T47D (cell line): ENCODE measurements at regions not wholly inside any gene's neighbourhood (a gene's known extent, or its start where the extent isn't known, plus 50 kb on each side); places are given as distances from the start of the nearest gene placed in this dataset.

ENCODE experiments used
- DNase-seq, 2 experiments: peaks; one replicate each; pipeline versions ENCODE4 v3.0.0 to v3.0.0-alpha.2; 2011 to 2012; ENCODE audit warnings: low read depth in 1 of 2, low spot score in 1 of 2
- JUND ChIP-seq: IDR thresholded peaks from 2 replicates; pipeline ENCODE4 v1.6.1; 2012; ENCODE audit warnings: low read depth
- in situ Hi-C: cut with HindIII; loops from 2 replicates; pipeline ENCODE4 v1.10.0; 2016; ENCODE audit warnings: low sequenced_read_pairs, low pct_unique_long_range_greater_than_20kb

DNA sequence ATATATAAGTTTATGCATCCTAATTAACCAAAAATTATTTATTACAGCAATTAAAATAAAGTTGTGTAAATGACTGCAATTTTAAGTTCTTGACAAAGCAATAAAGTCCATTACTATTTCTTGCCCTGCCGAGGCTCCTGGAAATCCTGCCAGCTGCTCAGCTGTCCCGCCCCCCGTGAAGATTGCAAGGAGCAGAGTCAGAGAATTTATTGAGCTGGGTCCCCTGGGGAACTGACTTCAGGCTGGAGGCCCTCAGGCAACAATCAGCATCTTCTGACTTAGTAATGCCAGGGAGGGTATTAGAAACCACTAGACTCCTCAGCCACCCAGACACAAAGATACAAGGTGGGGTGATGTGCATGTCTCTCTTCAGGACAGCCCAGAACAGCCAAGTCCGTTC lies 92.3 kb downstream of the EDN3 start:
- in situ Hi-C loops: no loop called here

DNA sequence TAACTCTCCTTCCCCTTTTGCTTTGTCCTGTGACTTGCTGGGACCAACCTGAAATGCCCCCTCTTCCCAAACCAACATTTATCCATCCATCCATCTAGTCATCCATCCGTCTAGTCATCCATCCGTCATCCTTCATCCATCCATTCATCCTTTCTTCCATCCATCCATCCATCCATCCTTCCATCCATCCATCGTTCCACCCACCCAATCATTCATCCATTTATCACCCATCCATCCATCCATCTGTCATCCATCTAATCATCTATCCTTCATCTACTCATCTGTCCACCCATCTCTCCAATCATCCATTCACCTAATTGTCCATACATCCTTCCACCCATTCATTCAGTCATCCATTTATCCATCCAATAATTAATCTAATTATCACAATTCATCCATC lies 92.7 kb downstream of the EDN3 start:
- in situ Hi-C loops: no loop called here
- no peak for DNase-seq

More for the DNA sequence above, 92.3 kb downstream of the EDN3 start:
- no peak for TF ChIP-seq JUND
- DNase-seq: no peak

DNA sequence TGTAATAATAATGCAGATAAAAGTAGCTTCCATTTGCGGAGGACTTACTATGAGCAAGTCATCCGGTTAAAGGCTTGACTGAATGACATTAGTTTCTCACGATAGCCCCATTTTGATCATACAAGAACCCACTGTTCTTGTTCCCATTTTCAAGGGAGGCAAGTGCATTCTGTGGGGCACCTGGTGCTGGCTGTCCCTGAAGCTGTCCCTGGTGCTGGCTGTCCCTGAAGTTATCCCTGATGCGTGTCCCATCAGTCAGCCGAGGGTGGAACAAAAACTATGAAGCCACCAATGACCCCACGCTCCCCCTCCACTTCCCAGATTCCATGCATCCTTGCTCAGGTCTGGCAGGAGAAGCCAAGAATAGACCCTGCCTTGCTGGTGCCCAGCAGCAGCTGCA lies 95.3 kb downstream of the EDN3 start:
- TF ChIP-seq JUND: no peak
- DNase-seq: no peak
- in situ Hi-C loops: no loop called here

More for the DNA sequence above, 92.7 kb downstream of the EDN3 start:
- TF ChIP-seq JUND: no peak

DNA sequence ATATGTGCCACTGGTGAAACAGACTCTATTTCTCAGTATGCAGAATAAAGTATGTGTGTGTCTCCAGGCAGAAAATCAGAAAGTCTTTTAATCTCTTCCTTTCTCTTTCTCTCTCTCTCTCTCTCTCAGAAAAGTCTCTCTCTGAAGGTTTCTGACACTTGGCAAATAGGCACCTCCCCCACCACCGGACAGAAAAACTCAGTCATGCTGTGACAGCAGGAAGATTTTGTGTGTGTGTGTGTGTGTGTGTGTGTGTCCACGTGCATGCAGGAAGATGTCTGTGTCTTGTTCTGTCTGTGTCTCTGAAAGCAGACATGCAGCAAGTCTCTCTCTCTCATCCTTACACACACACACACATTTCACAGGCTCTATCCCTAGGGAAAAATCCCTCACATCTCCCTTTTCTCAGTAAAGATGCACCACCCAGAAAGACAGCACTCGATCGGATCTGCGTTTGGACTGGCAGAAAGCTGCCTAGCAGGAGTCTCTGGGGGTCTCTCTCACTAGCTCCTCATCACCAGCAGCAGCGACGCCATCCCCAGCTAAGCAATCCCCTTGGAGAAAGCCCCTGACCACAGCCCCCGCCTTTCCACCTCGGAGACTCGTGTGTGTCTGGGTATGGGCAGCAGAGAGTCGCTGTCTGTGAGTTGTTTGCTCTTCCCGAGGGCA lies 98.3 kb downstream of the EDN3 start:
- no peak for TF ChIP-seq JUND
- in situ Hi-C loops: no loop called here
- no peak for DNase-seq

GRCh38 chr20:59399426-59400099 lies 99.2 kb downstream of the EDN3 start:
- no peak for DNase-seq
- TF ChIP-seq JUND: no peak
- in situ Hi-C loops: no loop called here

DNA sequence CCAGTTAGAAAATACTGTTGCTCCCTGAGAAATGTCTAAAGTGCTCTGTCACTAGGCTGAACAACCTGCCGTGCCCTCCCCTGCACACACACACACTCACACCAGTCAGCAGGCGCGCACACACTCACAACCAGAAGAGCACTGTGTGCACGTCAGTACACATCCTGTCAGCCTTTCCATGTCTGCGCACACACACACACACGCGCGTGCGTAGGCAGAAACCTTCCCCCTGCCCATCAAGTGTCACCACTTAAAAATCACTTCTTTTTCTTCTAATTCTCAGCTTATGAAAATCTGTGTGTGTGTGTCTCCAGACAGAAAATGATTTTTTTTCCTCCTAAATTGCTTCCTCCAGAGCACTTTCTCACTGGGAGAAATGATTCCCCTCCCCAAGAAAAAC lies 100.3 kb downstream of the EDN3 start:
- in situ Hi-C loops: no loop called here
- no peak for DNase-seq
- no peak for TF ChIP-seq JUND

GRCh38 chr20:59402681-59403080 lies 102.3 kb downstream of the EDN3 start:
- in situ Hi-C loops: no loop called here

GRCh38 chr20:59403261-59403961 lies 103.0 kb downstream of the EDN3 start:
- no peak for TF ChIP-seq JUND
- in situ Hi-C loops: no loop called here
- peak; percentile 53 to 59 for DNase-seq

More at GRCh38 chr20:59402681-59403080, 102.3 kb downstream of the EDN3 start:
- DNase-seq: peak in 1 of 2 experiments; percentile 33
- TF ChIP-seq JUND: no peak

DNA sequence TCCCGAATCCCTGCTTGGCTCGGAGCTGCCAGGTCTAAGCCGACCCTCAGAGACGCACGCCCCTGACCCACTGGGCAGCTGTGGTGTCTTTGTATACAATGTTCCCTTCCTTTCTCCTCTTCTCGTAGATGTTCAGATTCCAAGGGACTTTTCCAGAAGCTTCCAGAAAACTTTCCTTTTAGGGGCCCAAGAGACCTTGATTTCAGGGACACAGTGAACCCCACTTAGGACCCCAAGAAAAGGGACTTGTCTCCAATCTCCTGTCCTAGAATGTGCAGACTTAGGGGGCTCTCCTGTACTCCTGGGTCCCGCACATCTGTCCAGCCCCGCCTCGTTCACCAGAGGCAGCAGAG lies 103.5 kb downstream of the EDN3 start:
- no peak for DNase-seq
- TF ChIP-seq JUND: no peak
- in situ Hi-C loops: no loop called here

- in situ Hi-C loops: no loop called here
- no peak for TF ChIP-seq JUND
- DNase-seq: no peak
These were observed 104.3 kb downstream of the EDN3 start for GRCh38 chr20:59404749-59405148.

- DNase-seq: no peak
- TF ChIP-seq JUND: no peak
- in situ Hi-C loops: no loop called here
These were observed 105.1 kb downstream of the EDN3 start for GRCh38 chr20:59405226-59406200.

GRCh38 chr20:59406446-59406845 lies 106.0 kb downstream of the EDN3 start:
- in situ Hi-C loops: no loop called here
- DNase-seq: no peak
- no peak for TF ChIP-seq JUND
